ENCODE measurements at regions not wholly inside any gene's neighbourhood (a gene's known extent, or its start where the extent isn't known, plus 50 kb on each side); places are given as distances from the start of the nearest gene placed in this dataset.

DNA sequence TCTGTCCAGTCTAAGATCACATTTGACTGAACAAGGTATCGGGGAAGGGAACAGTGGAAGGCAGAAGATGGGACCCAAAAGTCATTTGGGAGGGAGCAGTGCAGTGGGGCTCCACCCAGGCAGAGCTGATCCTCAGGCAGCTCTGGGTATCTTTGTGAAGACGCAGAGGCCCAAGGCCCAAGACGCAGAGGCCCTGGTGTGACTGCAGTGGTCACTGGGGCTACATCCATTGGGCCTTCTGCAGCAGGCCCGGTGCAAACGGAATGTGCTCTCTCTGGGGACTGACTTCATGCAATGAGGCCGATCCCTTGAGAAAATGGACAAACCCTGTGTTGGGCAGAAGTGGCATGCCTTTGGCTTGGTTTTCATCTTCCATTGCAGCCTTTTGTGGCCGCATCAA is 463.4 kb upstream of the ZNF507 start:
- TF ChIP-seq POLR2A (IDR thresholded peaks at IDR 0.05; ENCODE audit: low read depth, low read length), result no peak
- TF ChIP-seq POLR2AphosphoS5 (IDR thresholded peaks at IDR 0.05; ENCODE audit: low read depth, low read length), result no peak

All from GM12892 (cell line).